IMR-90 (cell line): ENCODE measurements at regions not wholly inside any gene's neighbourhood (a gene's known extent, or its start where the extent isn't known, plus 50 kb on each side); places are given as distances from the start of the nearest gene placed in this dataset.

Experiments used
- CEBPB ChIP-seq: IDR thresholded peaks from 2 replicates; pipeline ENCODE4 v1.6.1; 2012; ENCODE audit warnings: low read depth, low read length, improper control_type of control experiment
- CHD1 ChIP-seq: IDR thresholded peaks from 2 replicates; pipeline ENCODE4 v1.6.1; 2012; ENCODE audit warnings: low read depth, low read length, improper control_type of control experiment
- FOS ChIP-seq: fragments of 150-350 bp; IDR thresholded peaks from 2 replicates; pipeline ENCODE4 v1.6.1; 2016; ENCODE audit warnings: low read depth, low read length
- MAZ ChIP-seq: IDR thresholded peaks from 2 replicates; pipeline ENCODE4 v1.6.1; 2012; ENCODE audit warnings: low read depth, mild to moderate bottlenecking, low read length, improper control_type of control experiment, moderate library complexity, borderline replicate concordance
- MXI1 ChIP-seq: IDR thresholded peaks from 2 replicates; pipeline ENCODE4 v1.6.1; 2012; ENCODE audit warnings: low read depth, mild to moderate bottlenecking, low read length, moderate library complexity, borderline replicate concordance
- NFE2L2 ChIP-seq: fragments of 150-350 bp; IDR thresholded peaks from 2 replicates; pipeline ENCODE4 v1.6.1; 2016; ENCODE audit warnings: low read depth, mild to moderate bottlenecking, low read length
- POLR2A ChIP-seq: IDR thresholded peaks from 2 replicates; pipeline ENCODE4 v1.6.1; 2012; ENCODE audit warnings: mild to moderate bottlenecking, low read depth, low read length
- RAD21 ChIP-seq: IDR thresholded peaks from 2 replicates; pipeline ENCODE4 v1.6.1; 2012; ENCODE audit warnings: low read length, improper control_type of control experiment
- RCOR1 ChIP-seq: IDR thresholded peaks from 2 replicates; pipeline ENCODE4 v1.6.1; 2012; ENCODE audit warnings: mild to moderate bottlenecking, low read length, improper control_type of control experiment; ENCODE audit not compliant: insufficient replicate concordance
- RFX5 ChIP-seq: IDR thresholded peaks from 2 replicates; pipeline ENCODE4 v1.8.0; 2012; ENCODE audit warnings: low read depth, mild to moderate bottlenecking, low read length, moderate library complexity
- SMC3 ChIP-seq: fragments of 150-350 bp; IDR thresholded peaks from 2 replicates; pipeline ENCODE4 v1.6.1; 2016; ENCODE audit warnings: low read depth, mild to moderate bottlenecking, antibody characterized with exemption, low read length, moderate library complexity
- TF ChIP-seq, protein P1 (sequence below): conservative IDR thresholded peaks from 2 replicates; pipeline ENCODE4 v1.5.1; 2012; ENCODE audit warnings: mild to moderate bottlenecking, low read depth, low read length, improper control_type of control experiment
- TF ChIP-seq, protein P2 (sequence below): fragments of 150-350 bp; IDR thresholded peaks from 2 replicates; pipeline ENCODE4 v1.6.1; 2016; ENCODE audit warnings: low read depth, mild to moderate bottlenecking, low read length, moderate library complexity, borderline replicate concordance
- TF ChIP-seq, protein P3 (sequence below): fragments of 150-350 bp; IDR thresholded peaks from 2 replicates; pipeline ENCODE4 v1.6.1; 2017; ENCODE audit warnings: mild to moderate bottlenecking, antibody characterized with exemption, low read length, low read depth

DNA sequence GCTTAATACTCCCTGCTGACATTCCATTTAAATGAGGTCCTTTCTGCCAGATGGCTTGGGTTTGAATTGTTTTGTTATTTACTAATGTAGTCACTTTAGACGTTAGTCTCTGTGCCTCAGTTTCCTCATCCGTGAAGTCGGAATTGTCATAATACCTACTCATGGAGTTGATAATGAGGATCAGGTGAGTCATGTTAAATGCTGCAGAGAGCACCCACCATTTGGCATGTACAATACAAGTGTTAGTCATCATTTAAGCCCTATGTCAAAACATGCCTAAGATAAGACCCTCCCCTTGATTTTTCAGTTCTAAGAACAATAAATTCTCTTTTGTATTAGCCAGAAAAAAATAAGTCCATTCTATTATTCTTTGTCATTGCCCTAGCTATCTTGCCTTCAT is 534.8 kb upstream of the HTR2C start:
- TF ChIP-seq RFX5 (no peak), POLR2A (no peak), MXI1 (no peak), SMC3 (no peak), RAD21 (no peak), MAZ (no peak), NFE2L2 (no peak), CEBPB (no peak), RCOR1 (no peak), FOS (no peak), CHD1 (no peak)
- TF ChIP-seq, protein P1, sequence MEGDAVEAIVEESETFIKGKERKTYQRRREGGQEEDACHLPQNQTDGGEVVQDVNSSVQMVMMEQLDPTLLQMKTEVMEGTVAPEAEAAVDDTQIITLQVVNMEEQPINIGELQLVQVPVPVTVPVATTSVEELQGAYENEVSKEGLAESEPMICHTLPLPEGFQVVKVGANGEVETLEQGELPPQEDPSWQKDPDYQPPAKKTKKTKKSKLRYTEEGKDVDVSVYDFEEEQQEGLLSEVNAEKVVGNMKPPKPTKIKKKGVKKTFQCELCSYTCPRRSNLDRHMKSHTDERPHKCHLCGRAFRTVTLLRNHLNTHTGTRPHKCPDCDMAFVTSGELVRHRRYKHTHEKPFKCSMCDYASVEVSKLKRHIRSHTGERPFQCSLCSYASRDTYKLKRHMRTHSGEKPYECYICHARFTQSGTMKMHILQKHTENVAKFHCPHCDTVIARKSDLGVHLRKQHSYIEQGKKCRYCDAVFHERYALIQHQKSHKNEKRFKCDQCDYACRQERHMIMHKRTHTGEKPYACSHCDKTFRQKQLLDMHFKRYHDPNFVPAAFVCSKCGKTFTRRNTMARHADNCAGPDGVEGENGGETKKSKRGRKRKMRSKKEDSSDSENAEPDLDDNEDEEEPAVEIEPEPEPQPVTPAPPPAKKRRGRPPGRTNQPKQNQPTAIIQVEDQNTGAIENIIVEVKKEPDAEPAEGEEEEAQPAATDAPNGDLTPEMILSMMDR = no peak
- TF ChIP-seq, protein P2, sequence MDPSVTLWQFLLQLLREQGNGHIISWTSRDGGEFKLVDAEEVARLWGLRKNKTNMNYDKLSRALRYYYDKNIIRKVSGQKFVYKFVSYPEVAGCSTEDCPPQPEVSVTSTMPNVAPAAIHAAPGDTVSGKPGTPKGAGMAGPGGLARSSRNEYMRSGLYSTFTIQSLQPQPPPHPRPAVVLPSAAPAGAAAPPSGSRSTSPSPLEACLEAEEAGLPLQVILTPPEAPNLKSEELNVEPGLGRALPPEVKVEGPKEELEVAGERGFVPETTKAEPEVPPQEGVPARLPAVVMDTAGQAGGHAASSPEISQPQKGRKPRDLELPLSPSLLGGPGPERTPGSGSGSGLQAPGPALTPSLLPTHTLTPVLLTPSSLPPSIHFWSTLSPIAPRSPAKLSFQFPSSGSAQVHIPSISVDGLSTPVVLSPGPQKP = no peak
- TF ChIP-seq, protein P3, sequence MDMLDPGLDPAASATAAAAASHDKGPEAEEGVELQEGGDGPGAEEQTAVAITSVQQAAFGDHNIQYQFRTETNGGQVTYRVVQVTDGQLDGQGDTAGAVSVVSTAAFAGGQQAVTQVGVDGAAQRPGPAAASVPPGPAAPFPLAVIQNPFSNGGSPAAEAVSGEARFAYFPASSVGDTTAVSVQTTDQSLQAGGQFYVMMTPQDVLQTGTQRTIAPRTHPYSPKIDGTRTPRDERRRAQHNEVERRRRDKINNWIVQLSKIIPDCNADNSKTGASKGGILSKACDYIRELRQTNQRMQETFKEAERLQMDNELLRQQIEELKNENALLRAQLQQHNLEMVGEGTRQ = no peak
